ENCODE measurements at regions not wholly inside any gene's neighbourhood (a gene's known extent, or its start where the extent isn't known, plus 50 kb on each side); places are given as distances from the start of the nearest gene placed in this dataset.

- no peak for TF ChIP-seq CTCF (IDR thresholded peaks at IDR 0.05; ENCODE audit: control extremely low read depth, extremely low read depth, low read depth, missing control alignments)
- POLR2A ChIA-PET: no interaction called here
- DNase-seq (ENCODE audit: extremely low spot score): no peak
- CTCF ChIA-PET: no interaction called here
These were observed 120.1 kb upstream of the PMEPA1 start for GRCh38 chr20:57829805-57830514.

- no peak for DNase-seq (ENCODE audit: extremely low spot score)
- CTCF ChIA-PET: no interaction called here
- no peak for TF ChIP-seq CTCF (IDR thresholded peaks at IDR 0.05; ENCODE audit: control extremely low read depth, extremely low read depth, low read depth, missing control alignments)
- POLR2A ChIA-PET: no interaction called here
These were observed 119.5 kb upstream of the PMEPA1 start for GRCh38 chr20:57829336-57829735.

- CTCF ChIA-PET: no interaction called here
- no peak for TF ChIP-seq CTCF (IDR thresholded peaks at IDR 0.05; ENCODE audit: control extremely low read depth, extremely low read depth, low read depth, missing control alignments)
- POLR2A ChIA-PET: no interaction called here
- no peak for DNase-seq (ENCODE audit: extremely low spot score)
These were observed 118.9 kb upstream of the PMEPA1 start for GRCh38 chr20:57828696-57829095.

GRCh38 chr20:57826666-57827287 is 117.0 kb upstream of the PMEPA1 start:
- ChIA-PET POLR2A (no interaction called here), CTCF (no interaction called here)
- TF ChIP-seq CTCF (IDR thresholded peaks at IDR 0.05; ENCODE audit: control extremely low read depth, extremely low read depth, low read depth, missing control alignments): no peak
- no peak for DNase-seq (ENCODE audit: extremely low spot score)

GRCh38 chr20:57824909-57825308 is 115.1 kb upstream of the PMEPA1 start:
- ChIA-PET POLR2A (no interaction called here), CTCF (no interaction called here)
- no peak for TF ChIP-seq CTCF (IDR thresholded peaks at IDR 0.05; ENCODE audit: control extremely low read depth, extremely low read depth, low read depth, missing control alignments)
- DNase-seq (ENCODE audit: extremely low spot score): no peak

- no peak for TF ChIP-seq CTCF (IDR thresholded peaks at IDR 0.05; ENCODE audit: control extremely low read depth, extremely low read depth, low read depth, missing control alignments)
- CTCF ChIA-PET: no interaction called here
- no peak for DNase-seq (ENCODE audit: extremely low spot score)
- POLR2A ChIA-PET: no interaction called here
These were observed 112.1 kb upstream of the PMEPA1 start for GRCh38 chr20:57821935-57822334.

Data from GM10248 (cell line).